Lung (tissue), 11 donors: ENCODE measurements at regions not wholly inside any gene's neighbourhood (a gene's known extent, or its start where the extent isn't known, plus 50 kb on each side); places are given as distances from the start of the nearest gene placed in this dataset.

Experiments
- ATAC-seq: fragments of 200-7000 bp; cut with Tn5 transposase; one replicate; pipeline ENCODE4 v1.9.1; 2020; ENCODE audit warnings: moderate number of reproducible peaks; ENCODE audit not compliant: insufficient read depth, low FRiP score
- DNase-seq, 3 donors: peaks; one replicate each; pipeline ENCODE4 v3.0.0-alpha.2; 2013 to 2017
- H3K27ac ChIP-seq, 2 donors: one replicate each; pipeline ENCODE4 v1.5.1; 2013; ENCODE audit warnings: mild to moderate bottlenecking in 2 of 2, moderate library complexity in 2 of 2, control low read depth in 1 of 2, inconsistent platforms in 1 of 2, low read depth in 1 of 2, low read length in 1 of 2
- H3K27me3 ChIP-seq, 3 donors: one replicate each; pipeline ENCODE4 v1.5.1; 2013; ENCODE audit warnings: low read length in 2 of 3; ENCODE audit not compliant: control insufficient read depth in 3 of 3, insufficient read depth in 3 of 3
- H3K36me3 ChIP-seq, 4 donors: one replicate each; pipeline ENCODE4 v1.5.1; 2013; ENCODE audit warnings: low read length in 4 of 4, mild to moderate bottlenecking in 1 of 4, moderate library complexity in 1 of 4; ENCODE audit not compliant: control insufficient read depth in 4 of 4, insufficient read depth in 4 of 4
- H3K4me1 ChIP-seq, 5 donors: one replicate each; pipeline ENCODE4 v1.5.1; 2013; ENCODE audit warnings: low read length in 5 of 5, mild to moderate bottlenecking in 2 of 5, moderate library complexity in 1 of 5; ENCODE audit not compliant: control insufficient read depth in 5 of 5, insufficient read depth in 5 of 5
- H3K4me3 ChIP-seq: one replicate; pipeline ENCODE4 v1.5.1; 2013; ENCODE audit warnings: mild to moderate bottlenecking, control low read depth, moderate library complexity
- H3K9ac ChIP-seq, 2 donors: one replicate each; pipeline ENCODE4 v1.5.1; 2013; ENCODE audit warnings: low read length in 2 of 2, control low read depth in 1 of 2; ENCODE audit not compliant: insufficient read depth in 1 of 2
- H3K9me3 ChIP-seq, 4 donors: one replicate each; pipeline ENCODE4 v1.5.1; 2013; ENCODE audit warnings: low read length in 3 of 4, mild to moderate bottlenecking in 1 of 4, moderate library complexity in 1 of 4; ENCODE audit not compliant: control insufficient read depth in 4 of 4, insufficient read depth in 3 of 4
- CTCF ChIP-seq: IDR thresholded peaks from 2 replicates; pipeline ENCODE4 v1.5.1; 2012; ENCODE audit warnings: mild to moderate bottlenecking; ENCODE audit errors: control extremely low read depth, extremely low read depth
- WGBS, 2 donors: extraction: QIAGEN DNeasy Blood & Tissue Kit; methylation state at CpG; one replicate each; pipeline ENCODE4 v1.1.7; 2013; 5-methylcytosine and 5-hydroxymethylcytosine counted together
- donor health status: control.
- donor health status: control.
- donor health status: Bipolar disorder and iron deficiency.
- donor health status: healthy.
- donor health status: DM: yes; HTN: yes; CAD: no.

GRCh38 chr2:2561346-2562095, 230.4 kb upstream of the MYT1L start:
- peaks cover 0 to 3% (median 0%) of the 10 kb centered on the region in 3 donors for H3K27me3 ChIP-seq
- no peak overlapping the region for H3K4me3 ChIP-seq
- WGBS, 2 donors: 82 to 91% methylated on average over 14 of the region's 14 CpGs
- no peaks in the 10 kb centered on the region for H3K4me1 ChIP-seq
- H3K9me3 ChIP-seq: no peaks in the 10 kb centered on the region
- ATAC-seq (no peak), DNase-seq (no peak)
- H3K27ac ChIP-seq: no peak overlapping the region
- H3K9ac ChIP-seq: no peak overlapping the region
- no peak for TF ChIP-seq CTCF
- H3K36me3 ChIP-seq: no peaks in the 10 kb centered on the region

GRCh38 chr2:2560374-2561015, 229.4 kb upstream of the MYT1L start:
- no peaks in the 10 kb centered on the region for H3K9me3 ChIP-seq
- ATAC-seq (no peak), DNase-seq (no peak)
- peaks cover 0 to 3% (median 0%) of the 10 kb centered on the region in 3 donors for H3K27me3 ChIP-seq
- no peaks in the 10 kb centered on the region for H3K36me3 ChIP-seq
- H3K4me3 ChIP-seq: no peak overlapping the region
- WGBS, 2 donors: 75 to 85% methylated on average over 16 of the region's 16 CpGs
- no peak for TF ChIP-seq CTCF
- H3K27ac ChIP-seq: no peak overlapping the region
- H3K9ac ChIP-seq: no peak overlapping the region
- H3K4me1 ChIP-seq: no peaks in the 10 kb centered on the region

- Histone ChIP-seq H3K4me1 (no peaks in the 10 kb centered on the region), H3K9me3 (peaks cover 0 to 3% (median 1%) of the 10 kb centered on the region in 4 donors), H3K27ac (no peak overlapping the region), H3K27me3 (peaks cover 0 to 3% (median 0%) of the 10 kb centered on the region in 3 donors), H3K36me3 (no peaks in the 10 kb centered on the region), H3K4me3 (no peak overlapping the region), H3K9ac (no peak overlapping the region)
- TF ChIP-seq CTCF: no peak
- ATAC-seq: no peak
- no peak for DNase-seq
- WGBS, 2 donors: 84 to 90% methylated on average over 9 of the region's 9 CpGs
Measured at GRCh38 chr2:2558476-2558875, 227.4 kb upstream of the MYT1L start.
